Transverse colon (tissue), 4 donors: ENCODE measurements at regions not wholly inside any gene's neighbourhood (a gene's known extent, or its start where the extent isn't known, plus 50 kb on each side); places are given as distances from the start of the nearest gene placed in this dataset.

Experiments
- POLR2A ChIP-seq: fragments of 450-650 bp; IDR thresholded peaks from one replicate; pipeline ENCODE4 v1.6.1; 2016; ENCODE audit warnings: antibody characterized with exemption, mild to moderate bottlenecking, moderate library complexity
- POLR2AphosphoS5 ChIP-seq, 3 donors: sonication (generic); formaldehyde crosslinking; IDR thresholded peaks; one replicate each; pipeline ENCODE4 v1.6.1; 2016; ENCODE audit warnings: antibody characterized with exemption in 3 of 3
- TF ChIP-seq, protein P1 (sequence below), 5 experiments: fragments of 200-600 bp in 3 of 5; fragments of 450-650 bp in 2 of 5; sonication (generic) in 3 of 5; IDR thresholded peaks; 1 replicate in 2 of 5; 2 replicates in 3 of 5; pipeline ENCODE4 v1.5.1; 2016 to 2017; ENCODE audit warnings: antibody characterized with exemption in 5 of 5, inconsistent platforms in 3 of 5, mild to moderate bottlenecking in 2 of 5, moderate library complexity in 1 of 5

DNA sequence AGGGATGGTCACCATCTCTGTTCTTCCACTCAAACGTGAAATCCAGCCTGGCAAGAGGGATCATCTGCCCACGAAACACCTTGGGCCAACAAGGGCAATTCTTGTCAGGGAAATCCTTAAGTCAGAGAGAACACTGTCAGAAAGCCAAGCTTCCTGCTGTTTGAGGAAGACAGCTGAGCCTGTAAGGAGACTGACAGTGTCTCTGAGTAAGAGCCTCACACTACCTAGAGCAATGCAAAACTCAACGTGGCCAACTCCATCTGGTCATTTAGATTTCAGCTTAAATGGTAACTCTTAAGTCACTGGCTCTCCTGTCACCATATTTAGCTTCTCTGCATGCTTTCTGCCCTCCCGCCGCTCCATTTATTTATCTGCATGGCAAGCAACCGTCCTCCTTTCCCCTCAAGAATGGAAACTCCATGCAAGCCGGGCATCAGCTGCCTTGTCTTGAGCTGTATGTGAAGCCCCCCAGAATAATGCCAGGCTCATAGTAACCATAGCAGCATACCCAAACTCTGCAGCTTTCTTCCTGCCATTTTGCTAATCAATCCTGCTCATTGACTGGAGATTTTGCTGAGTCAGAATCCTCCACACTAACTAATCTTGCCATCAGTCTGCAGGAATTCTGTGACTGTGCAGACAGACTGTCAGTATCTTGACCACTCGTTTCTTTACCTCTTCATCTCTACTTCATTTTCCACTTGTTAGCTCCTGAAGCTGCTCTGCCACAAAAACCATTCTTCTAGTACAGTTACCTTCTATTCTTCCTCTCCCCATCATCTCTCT, 159.8 kb downstream of the IRS2 start:
- TF ChIP-seq POLR2A (no peak), POLR2AphosphoS5 (IDR thresholded peaks at IDR 0.05) (no peak)
- TF ChIP-seq, protein P1, sequence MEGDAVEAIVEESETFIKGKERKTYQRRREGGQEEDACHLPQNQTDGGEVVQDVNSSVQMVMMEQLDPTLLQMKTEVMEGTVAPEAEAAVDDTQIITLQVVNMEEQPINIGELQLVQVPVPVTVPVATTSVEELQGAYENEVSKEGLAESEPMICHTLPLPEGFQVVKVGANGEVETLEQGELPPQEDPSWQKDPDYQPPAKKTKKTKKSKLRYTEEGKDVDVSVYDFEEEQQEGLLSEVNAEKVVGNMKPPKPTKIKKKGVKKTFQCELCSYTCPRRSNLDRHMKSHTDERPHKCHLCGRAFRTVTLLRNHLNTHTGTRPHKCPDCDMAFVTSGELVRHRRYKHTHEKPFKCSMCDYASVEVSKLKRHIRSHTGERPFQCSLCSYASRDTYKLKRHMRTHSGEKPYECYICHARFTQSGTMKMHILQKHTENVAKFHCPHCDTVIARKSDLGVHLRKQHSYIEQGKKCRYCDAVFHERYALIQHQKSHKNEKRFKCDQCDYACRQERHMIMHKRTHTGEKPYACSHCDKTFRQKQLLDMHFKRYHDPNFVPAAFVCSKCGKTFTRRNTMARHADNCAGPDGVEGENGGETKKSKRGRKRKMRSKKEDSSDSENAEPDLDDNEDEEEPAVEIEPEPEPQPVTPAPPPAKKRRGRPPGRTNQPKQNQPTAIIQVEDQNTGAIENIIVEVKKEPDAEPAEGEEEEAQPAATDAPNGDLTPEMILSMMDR (IDR thresholded peaks at IDR 0.05), result no peak
